ENCODE measurements at regions not wholly inside any gene's neighbourhood (a gene's known extent, or its start where the extent isn't known, plus 50 kb on each side); places are given as distances from the start of the nearest gene placed in this dataset.
"Not testable (repeated sequence)": the region's sequence is repeated elsewhere in the genome, so short reads cannot be mapped to it uniquely, and the experiment has no call there.

GRCh38 chr5:136924490-136924889, 559.1 kb upstream of the TRPC7 start:
- no peak for DNase-seq

DNA sequence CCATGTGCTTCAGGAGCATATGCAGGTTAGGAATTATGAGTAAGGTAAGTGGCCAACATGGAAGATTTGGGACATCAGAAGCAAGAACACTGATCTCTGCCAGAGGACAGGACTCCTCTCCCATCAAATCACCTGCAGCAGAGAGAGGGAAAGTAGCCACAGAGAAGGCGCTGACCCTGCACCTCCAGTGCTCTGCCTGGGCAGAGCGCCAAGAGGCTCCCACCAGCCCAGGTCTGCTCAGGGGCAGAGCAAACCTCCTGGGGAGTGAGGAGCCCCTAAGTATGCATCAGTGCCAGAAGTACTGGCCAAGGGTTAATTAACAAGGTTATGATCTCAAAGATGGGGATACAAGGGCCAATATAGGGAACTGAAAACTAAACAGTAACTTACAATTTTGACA, 545.3 kb upstream of the TRPC7 start:
- no peak for DNase-seq

DNA sequence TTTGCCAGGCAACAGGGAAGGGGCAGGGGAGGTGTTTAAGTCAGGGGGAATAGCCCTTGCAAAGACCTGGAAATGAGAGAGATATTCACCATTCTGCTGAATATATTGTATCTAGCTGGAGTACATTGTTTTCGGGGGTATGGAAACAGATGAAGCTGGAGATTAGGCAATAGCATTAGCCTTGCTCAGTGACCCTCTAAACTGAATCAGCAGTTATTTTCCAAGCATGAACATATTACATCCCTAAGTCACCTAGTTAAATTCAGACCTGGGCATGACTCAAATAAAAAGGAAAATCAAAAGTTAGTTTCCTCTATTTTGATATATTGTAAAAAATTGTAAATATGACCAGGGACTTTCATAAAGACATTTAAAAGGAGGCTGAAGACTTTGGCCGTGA, 544.6 kb upstream of the TRPC7 start:
- DNase-seq, result no peak

GRCh38 chr5:136907371-136907770, 542.0 kb upstream of the TRPC7 start:
- no peak for DNase-seq

- DNase-seq, result no peak
Observed at GRCh38 chr5:136906545-136906944, 541.2 kb upstream of the TRPC7 start.

DNA sequence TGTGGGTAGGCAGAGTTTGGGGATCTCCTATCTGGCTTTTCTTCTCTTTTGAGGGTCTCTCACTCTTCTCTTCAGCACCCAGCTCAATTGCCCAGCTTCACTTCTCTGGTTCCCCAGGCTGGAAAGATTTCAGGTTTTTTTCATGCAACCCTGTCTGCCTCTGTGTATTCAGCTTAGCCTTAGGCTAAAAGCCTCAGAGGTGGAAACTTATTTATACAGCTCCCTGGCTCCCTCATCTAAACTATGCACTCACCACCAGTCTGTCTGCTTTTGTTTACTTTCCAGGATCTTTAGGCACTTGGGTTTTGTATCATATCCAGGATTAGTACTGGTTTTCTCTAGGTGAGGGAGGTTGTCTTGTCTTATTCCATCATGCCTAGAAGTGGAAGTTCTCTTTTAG, 540.2 kb upstream of the TRPC7 start:
- no peak for DNase-seq

DNA sequence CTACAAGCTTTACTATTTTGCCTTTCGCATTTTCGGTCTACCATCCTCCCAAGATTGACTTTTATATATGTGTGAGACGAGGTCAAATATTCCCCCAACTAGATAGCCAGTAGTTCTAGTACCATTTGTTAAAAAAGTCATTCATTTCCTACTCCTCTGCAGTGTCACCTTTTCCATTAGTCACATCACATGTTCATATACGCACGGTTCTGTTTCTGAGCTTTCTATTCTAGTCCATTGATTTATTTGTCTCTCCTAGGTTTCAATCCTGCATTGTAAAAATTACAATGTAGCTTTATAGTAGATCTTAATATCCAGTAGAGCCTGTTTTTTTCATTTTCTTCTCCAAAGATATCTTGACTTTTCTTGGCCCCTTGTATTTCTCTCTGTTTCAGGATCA, 528.7 kb upstream of the TRPC7 start:
- no peak for DNase-seq

DNA sequence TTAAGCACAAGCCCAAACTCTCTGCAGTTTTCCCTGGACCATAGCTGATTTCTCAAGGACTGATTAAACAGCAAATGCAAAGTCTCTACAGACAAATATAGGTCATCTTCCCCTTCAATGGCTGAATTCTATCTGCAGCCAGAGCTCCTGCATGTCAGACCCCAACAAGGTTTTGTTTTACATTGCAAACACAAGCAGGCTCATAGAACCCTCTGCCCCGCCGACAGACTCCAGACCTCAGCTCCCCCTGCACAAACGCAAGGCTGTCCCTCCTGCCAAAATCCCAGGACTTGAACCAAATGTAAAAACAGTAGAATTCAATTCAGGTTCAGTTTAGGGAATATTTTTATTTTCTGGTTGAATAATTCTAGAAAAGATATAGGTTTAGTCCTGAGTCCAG, 526.7 kb upstream of the TRPC7 start:
- DNase-seq, result no peak

DNA sequence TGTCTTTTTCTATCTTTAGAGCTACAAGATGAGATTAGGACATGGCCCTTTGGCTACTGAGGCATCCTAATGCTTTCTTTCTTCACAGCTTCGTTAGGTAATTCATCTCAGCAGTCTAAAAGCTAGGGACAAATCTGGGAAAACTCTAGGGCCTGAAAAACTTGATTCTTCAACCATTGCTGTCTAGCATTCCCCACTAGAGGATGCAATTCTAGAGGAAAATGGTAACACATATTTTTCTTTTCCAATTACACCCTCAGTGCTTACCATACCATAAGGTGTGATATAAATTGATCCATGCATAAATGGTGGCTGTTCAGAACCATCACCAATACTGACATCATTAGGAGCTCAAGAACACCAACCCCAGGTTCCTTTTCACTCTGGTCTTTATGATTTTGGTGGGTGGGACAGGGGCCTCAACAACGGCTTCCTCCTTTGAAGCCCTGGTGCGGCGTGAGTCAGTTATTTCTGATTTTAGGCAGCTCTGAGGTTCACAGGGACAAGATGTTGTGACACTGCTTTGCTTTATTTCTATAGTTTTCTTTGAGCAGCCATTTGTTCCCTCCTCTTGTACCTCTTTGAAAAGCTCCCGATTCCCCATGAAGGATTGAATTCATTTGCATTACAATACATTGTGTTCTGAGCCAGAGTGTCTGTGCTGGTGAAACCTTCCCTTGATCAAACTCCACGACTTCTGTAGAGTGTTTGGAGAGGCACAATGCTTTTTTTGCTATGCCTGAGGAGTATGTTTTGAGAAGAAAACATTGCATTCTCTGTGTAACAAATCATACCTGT, 526.0 kb upstream of the TRPC7 start:
- no peak for DNase-seq

GRCh38 chr5:136890431-136891148, 525.2 kb upstream of the TRPC7 start:
- DNase-seq, result no peak

DNA sequence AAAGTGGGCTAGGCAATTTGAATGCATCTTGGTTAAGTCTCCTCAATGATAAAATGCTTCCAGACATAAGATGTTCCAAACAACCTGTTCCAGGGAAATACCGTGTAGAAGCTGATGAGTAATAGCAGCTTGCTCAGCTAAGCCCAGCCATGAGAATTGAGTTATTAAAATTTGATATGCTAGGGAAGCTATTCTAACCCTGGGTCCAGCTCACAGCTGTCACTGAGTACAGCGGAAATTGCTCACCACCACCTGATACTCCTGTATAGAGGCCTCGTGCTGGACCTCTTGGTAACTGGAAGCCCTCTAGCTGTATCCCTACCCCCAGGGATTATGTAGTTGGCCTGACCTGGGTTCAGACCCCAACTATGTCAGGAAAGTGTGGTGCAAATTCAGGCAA, 521.3 kb upstream of the TRPC7 start:
- no peak for DNase-seq

- DNase-seq, result no peak
Observed at GRCh38 chr5:136864960-136865359, 499.6 kb upstream of the TRPC7 start.

- DNase-seq, result no peak
Observed at GRCh38 chr5:136856648-136857047, 491.3 kb upstream of the TRPC7 start.

DNA sequence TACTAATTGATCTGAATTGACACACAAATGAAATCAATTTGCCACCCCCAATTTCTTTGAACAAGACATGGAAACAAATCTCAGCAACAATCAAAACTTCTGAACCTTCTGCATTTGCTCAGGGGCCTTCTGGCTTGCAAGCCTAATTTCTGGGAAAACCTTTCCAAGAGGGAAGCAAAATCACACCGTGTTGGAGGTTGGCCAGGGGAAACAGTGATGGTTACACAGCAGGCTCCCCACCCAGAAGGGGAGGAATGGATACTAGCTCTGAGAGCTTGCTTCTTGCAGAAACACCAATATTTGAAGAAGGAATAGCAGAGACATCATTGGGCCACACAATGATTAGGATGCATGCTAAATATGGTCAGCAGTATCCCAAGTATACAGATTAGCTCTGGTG, 488.6 kb upstream of the TRPC7 start:
- DNase-seq, result no peak

DNA sequence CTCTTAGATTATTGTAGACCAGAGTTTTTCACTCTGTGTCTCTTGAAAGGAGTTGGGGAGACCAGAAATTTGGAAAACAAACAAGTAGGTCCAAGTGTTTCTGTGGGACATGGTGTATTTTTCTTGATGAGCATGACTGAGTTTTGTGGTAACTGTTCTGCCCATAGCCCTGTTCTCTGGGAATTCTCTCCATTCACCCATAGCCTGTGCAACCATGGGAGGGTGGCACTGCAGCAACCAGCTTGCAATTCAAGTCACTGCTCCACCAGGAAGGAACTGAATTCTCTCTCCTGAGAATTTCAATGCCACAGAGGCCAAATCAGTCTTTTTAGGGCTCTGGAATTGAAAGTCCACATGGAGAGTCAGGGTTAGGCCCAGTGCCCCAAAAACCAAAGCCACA, 475.3 kb upstream of the TRPC7 start:
- DNase-seq, result no peak

DNA sequence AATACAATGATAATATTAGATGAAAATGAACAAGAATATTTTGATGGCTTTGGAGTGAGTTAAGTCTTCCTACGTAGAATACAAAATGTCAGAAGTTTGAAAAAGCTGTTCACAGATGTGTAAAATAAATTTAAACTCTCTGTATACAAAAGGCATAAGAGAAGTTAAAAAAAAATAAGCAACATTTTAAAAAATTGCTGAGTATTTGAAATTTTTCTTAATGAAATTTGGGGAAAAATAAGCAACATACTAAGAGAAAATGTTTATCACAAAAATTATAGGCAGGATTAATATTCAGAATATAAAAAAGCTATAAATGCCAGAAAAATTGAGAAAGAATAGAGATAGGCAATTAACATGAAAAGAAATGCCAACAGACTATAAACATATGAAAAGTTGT, 470.7 kb upstream of the TRPC7 start:
- no peak for DNase-seq

GRCh38 chr5:136820848-136821247, 455.5 kb upstream of the TRPC7 start:
- no peak for DNase-seq

DNA sequence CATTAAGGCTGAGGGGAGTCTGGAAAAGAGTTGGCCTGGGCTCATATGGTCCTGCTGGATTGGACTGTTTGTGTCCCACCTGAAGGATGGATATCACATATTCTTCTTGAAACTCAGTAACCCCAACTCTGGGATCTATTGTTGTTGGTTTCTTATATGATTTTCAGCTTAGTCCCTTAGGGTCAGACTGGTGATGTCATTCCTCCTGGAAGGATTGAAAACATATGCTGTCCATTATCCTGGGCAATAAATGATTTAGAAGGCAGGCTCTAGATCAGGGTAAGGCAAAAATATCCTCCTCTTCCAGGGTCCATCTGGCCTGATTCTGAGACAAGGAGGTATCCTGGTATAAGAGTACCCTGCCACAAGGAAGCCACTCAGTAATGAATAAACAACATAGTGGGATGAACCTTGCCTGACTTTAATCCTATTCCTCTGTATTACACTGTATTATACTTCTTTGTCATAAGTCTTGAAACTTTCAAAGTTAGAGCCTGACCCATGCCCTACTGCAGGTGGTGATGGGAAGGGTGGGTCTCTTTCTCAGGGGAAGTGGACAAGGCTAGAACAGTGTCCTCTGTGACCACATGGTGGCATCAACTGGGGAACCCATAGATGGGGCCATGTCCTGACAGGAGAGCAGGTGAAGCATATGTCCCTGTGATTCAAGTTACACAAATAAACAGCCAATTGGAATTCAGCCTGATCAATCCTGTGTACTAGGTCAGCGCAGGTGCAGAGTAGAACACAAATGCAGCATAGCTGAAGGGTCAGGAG, 454.4 kb upstream of the TRPC7 start:
- no peak for DNase-seq

GRCh38 chr5:136816327-136816726, 451.0 kb upstream of the TRPC7 start:
- DNase-seq, result no peak

DNA sequence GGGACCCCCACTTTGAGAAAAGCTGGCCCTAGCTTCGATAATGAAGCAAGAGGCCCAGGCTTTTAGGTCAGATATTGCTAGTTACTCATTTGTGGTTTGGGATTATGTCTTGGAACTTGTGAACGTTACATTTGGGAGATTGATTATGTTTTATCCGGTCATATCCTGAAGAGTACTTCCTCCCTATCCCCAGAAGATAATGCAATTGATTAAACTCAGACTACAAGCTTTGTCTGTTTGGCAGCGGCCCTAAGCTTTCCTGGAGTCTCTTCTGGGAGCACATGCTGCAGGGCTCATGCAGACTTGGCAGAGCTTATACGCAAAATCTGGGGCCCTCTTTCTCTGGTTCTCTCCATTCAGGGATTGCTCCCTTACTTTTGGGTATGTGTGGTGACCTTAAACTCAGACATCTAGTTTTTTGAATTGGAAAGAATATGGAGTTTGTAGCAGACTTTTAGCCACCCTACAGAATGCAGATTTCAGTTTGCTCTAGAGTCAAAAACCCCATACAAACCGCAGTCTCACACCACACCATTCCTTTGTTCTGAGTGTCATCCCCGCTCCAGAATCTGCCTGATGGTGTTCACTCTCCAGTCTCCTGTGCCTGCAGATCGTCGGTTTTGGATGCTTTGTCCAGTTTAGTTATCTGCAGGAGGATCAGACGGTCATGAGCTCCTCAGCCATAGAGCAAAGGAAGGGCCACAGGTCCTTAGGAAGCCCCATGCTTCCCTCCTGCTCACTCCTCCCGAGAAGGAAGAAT, 449.5 kb upstream of the TRPC7 start:
- DNase-seq, result no peak

DNA sequence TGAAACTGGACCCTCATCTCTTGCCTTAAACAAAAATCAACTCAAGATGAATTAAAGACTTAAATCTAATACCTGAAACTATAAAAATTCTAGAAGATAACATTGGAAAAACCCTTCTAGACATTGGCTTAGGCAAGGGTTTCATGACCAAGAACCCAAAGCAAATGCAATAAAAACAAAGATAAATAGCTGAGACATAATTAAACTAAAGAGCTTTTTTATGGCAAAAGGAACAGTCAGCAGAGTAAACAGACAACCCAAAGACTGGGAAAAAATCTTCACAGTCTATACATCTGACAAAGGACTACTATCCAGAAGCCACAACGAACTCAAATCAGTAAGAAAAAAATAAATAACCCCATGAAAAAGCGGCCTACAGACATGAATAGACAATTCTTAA, 446.9 kb upstream of the TRPC7 start:
- DNase-seq, result not testable (repeated sequence)

DNA sequence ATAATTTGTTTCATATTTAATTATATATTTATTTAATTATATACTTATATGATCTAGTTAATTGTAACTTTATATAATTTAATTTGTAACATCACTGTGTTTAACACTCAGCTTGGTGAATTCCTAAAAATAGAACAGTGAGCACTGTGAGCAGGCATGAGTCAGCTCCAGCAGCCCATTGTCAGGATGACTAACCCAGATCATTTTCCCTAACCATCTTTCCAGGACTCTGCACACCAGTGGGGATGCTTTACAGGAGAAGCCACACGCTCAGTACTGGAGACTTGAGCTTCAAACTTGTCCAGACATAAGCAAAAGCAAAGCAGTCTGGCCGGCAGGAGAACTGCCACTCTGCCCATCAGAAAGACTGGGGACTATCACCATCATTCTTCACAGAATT, 446.2 kb upstream of the TRPC7 start:
- DNase-seq, result no peak

- no peak for DNase-seq
Observed at GRCh38 chr5:136811086-136811485, 445.7 kb upstream of the TRPC7 start.
